Colon (tissue), 2 donors: ENCODE measurements at regions not wholly inside any gene's neighbourhood (a gene's known extent, or its start where the extent isn't known, plus 50 kb on each side); places are given as distances from the start of the nearest gene placed in this dataset.
"Not testable (repeated sequence)": the region's sequence is repeated elsewhere in the genome, so short reads cannot be mapped to it uniquely, and the experiment has no call there.

ENCODE experiments used
- FAIRE-seq: peaks from 2 replicates; lab custom pipeline; 2012; peaks lifted over from hg19 to GRCh38; lab: Jason Lieb, UNC
- donor health status: control.
- donor health status: control.

- not testable (repeated sequence) for FAIRE-seq
Measured at GRCh38 chr2:166743482-166743881, 144.8 kb upstream of the XIRP2 start.

GRCh38 chr2:166727095-166727494 is 161.2 kb upstream of the XIRP2 start:
- FAIRE-seq = no peak

- FAIRE-seq = no peak
Measured at GRCh38 chr2:166725927-166726924, 162.1 kb upstream of the XIRP2 start.

GRCh38 chr2:166716968-166717367 is 171.3 kb upstream of the XIRP2 start:
- FAIRE-seq = no peak

DNA sequence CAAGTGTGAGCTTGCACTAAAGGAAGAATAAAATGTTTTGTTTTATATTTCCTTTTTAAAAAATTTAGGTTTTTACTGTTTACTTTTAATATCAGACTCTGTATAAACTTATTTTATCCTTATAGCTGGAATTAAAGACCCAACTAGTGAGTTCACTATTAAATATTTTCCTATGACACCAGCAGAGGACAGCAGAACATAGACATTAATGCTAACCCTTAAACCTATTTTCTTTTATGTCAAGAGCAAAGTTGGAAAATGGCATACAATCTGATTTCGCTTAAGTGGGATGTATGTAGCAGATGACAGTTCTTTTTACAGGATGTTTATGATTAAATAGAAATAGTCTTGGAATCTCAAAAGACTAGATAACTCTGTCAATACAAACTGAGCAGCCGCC is 188.2 kb upstream of the XIRP2 start:
- FAIRE-seq = no peak

GRCh38 chr2:166695154-166695553 is 193.1 kb upstream of the XIRP2 start:
- peak; percentile 94 for FAIRE-seq

DNA sequence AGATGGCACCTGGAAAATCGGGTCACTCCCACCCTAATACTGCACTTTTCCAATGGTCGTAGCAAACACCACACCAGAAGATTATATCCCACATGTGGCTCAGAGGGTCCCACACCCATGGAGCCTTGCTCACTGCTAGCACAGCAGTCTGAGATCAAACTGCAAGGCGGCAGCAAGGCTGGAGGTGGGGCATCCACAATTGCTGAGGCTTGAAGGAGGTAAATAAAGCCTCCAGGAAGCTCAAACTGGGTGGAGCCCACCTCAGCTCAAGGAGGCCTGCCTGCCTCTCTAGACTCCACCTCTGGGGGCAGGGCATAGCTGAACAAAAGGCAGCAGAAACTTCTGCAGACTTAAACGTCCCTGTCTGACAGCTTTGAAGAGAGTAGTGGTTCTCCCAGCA is 192.0 kb upstream of the SCN7A start:
- not testable (repeated sequence) for FAIRE-seq

GRCh38 chr2:166677996-166678395 is 183.9 kb upstream of the SCN7A start:
- FAIRE-seq = no peak

- no peak for FAIRE-seq
Measured at GRCh38 chr2:166676716-166677115, 182.7 kb upstream of the SCN7A start.

DNA sequence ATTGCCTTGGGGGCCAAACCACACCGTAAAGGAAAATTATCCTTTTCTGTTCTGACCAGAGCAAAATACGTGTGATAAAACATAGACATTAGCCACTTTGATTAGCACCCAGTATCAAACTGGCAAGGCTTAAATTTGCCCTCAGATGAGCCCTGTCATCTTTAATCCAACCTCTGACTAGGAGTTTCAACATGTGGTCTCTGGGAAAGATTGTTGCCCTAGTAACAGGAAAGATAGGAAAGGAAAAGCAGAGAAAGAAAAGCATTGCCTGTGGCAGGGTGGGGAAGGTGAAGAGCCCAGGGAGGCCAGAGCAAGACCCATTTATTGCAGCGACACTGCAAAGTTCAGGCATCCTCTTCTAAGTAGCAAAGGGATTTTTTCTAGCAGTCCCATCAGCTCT is 181.5 kb upstream of the SCN7A start:
- FAIRE-seq = no peak

GRCh38 chr2:166673986-166674385 is 179.9 kb upstream of the SCN7A start:
- no peak for FAIRE-seq

- FAIRE-seq = no peak
Measured at GRCh38 chr2:166671801-166672200, 177.8 kb upstream of the SCN7A start.

DNA sequence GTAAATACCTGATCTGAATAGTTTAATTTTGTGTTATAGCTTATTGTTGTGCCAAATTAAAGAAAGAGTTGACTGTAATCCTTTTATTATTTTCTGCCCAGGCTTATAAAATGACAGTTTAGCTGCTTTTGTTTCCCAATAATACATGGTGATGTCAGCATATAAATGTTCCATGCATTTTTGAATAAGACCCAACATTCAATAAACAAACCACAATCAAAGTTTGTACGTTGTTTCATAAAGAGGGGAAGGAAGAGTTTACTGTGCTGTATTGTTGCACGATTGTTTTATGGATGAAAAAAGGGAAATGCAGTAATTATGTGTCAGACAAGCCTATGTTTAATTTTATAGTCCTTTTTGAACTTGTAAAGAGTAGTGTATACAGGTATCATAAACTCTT is 177.2 kb upstream of the SCN7A start:
- FAIRE-seq = no peak

DNA sequence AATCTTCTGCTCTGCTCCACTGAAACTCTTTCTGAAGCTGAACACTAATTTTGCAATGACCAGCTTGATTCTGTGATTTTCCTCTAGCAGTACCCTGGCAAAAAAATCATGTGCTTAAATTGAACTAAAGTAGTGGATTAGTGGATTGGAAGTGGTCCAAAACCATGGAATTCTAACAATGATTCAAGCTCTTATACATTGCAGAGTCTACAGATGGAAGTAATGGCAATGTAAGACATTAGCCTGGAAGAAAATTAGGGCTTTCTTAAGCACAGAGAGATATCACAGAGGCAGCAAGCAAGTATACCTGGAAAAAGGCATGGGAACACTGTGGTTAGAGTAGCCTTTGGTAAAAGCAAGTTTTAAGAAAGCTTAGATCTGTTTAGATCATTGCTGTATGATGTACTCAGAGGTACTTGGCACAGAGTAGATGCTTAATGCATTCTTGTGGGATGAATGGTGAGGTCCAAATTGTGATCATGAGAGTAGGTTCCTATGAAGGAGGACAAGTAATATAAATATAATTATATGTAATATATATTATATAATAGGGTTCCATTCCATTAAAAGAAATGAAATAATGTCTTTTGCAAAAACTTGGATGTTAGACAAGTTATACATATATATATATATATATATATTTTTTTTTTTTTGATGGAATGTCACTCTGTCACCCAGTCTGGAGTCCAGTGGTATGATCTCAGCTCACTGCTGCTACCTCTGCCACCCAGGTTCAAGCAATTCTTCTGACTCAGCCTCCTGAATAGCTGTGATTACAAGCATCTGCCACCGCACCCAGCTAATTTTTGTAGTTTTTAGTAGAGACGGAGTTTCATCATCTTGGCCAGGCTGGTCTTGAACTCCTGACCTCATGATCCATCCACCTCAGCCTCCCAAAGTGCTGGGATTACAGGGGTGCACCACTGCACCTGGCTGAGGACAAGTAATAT is 172.2 kb upstream of the SCN7A start:
- FAIRE-seq = no peak

DNA sequence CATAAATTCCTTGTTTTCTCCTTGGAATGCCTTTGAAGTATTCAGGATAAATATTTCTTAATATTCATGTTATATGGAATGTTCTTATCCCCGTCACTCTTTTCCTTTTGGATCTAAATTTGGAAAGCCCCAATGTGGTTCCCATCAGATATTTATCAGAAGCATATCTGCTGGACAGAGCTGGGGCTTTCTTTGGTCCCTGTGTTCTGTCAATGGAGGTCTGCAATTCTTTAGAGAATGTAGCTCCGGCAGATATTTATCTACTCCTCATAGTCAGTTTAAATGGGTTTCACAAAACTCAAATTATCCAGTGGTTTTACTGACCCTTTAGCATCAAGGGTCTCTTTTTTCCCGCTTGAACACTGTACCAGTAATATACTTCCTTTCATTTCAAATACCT is 167.8 kb upstream of the SCN7A start:
- no peak for FAIRE-seq

- FAIRE-seq = no peak
Measured at GRCh38 chr2:166661391-166661790, 167.3 kb upstream of the SCN7A start.

DNA sequence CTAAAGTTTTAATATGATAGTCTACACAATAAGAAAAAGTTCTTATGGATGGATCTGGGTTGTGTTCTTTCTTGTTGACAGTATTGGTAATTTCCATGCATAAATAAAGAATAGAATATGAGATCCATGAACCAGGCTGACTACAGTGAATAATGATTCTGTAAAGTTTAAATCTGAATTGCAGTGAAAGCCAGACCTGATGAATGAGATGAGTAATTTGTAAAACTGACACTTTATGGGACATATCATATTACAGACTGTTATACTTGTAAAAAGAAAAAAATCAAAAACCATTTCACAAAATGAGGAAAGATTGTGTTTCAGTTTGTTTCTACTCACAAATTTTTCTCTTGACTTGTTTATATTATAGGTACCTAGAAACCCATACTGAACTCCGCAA is 164.9 kb upstream of the SCN7A start:
- no peak for FAIRE-seq

- FAIRE-seq = no peak
Measured at GRCh38 chr2:166653185-166653813, 159.2 kb upstream of the SCN7A start.

DNA sequence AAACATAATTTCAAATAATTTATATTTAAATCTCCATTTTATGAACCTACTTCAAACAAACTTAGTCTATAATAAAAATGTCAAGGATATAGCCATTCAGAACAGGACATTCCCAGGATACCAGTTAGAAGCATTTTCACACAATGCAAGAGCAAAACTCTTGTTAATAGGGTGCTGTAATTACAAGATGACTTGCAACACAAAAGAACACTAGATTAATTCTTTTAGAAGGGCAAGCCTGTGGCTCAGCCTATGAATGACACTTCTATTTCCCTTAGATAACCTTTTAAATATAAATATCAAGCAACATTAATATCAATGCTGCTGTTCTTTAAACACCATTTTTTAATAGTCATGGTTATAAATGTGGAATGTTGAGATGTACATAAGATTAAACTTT is 157.9 kb upstream of the SCN7A start:
- no peak for FAIRE-seq

GRCh38 chr2:166651080-166651675 is 157.1 kb upstream of the SCN7A start:
- no peak for FAIRE-seq

GRCh38 chr2:166647935-166648334 is 153.9 kb upstream of the SCN7A start:
- FAIRE-seq = no peak

DNA sequence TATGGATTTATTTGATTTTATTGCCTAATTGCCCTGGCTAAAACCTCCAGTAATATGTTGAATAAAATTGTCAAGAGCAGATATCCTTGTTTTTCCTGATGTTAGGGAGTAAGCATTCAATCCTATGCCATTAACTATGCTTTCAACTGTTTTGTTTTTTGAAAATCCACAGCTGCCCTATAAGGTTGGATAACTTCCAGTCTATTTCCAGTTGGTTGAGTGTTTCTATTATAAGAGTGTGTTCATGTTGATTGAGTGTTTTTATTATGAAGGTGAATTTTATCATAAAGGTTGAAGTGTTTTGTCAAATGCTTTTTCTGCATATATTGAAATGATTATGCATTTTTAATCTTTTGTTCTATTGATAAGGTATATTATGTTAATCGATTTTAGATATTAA is 149.9 kb upstream of the SCN7A start:
- no peak for FAIRE-seq
